HS-5 (cell line): ENCODE measurements at regions not wholly inside any gene's neighbourhood (a gene's known extent, or its start where the extent isn't known, plus 50 kb on each side); places are given as distances from the start of the nearest gene placed in this dataset.
A peak's percentile ranks its signal among the peaks of the same experiment; 100 is the strongest.
"Not testable (repeated sequence)": the region's sequence is repeated elsewhere in the genome, so short reads cannot be mapped to it uniquely, and the experiment has no call there.

Source experiments
- DNase-seq: peaks from one replicate; pipeline ENCODE4 v3.0.0-alpha.2; 2012; ENCODE audit warnings: low read depth

- no peak for DNase-seq
Measured at GRCh38 chr18:1296237-1296636, 391.6 kb downstream of the ADCYAP1 start.

- DNase-seq = no peak
Measured at GRCh38 chr18:1302861-1303260, 398.2 kb downstream of the ADCYAP1 start.

GRCh38 chr18:1304392-1304992 lies 399.8 kb downstream of the ADCYAP1 start:
- DNase-seq = no peak

- no peak for DNase-seq
Measured at GRCh38 chr18:1306641-1307040, 402.0 kb downstream of the ADCYAP1 start.

- DNase-seq = no peak
Measured at GRCh38 chr18:1308686-1309085, 404.0 kb downstream of the ADCYAP1 start.

- DNase-seq = no peak
Measured at GRCh38 chr18:1311376-1311775, 406.7 kb downstream of the ADCYAP1 start.

GRCh38 chr18:1335345-1335744 lies 430.7 kb downstream of the ADCYAP1 start:
- not testable (repeated sequence) for DNase-seq

- peak; percentile 33 for DNase-seq
Measured at GRCh38 chr18:1350931-1351450, 446.3 kb downstream of the ADCYAP1 start.

GRCh38 chr18:1353025-1353424 lies 448.4 kb downstream of the ADCYAP1 start:
- no peak for DNase-seq

GRCh38 chr18:1357724-1358123 lies 453.1 kb downstream of the ADCYAP1 start:
- DNase-seq = no peak

- DNase-seq = no peak
Measured at GRCh38 chr18:1361936-1362335, 457.3 kb downstream of the ADCYAP1 start.

GRCh38 chr18:1370552-1370951 lies 465.9 kb downstream of the ADCYAP1 start:
- no peak for DNase-seq

- no peak for DNase-seq
Measured at GRCh38 chr18:1371724-1372123, 467.1 kb downstream of the ADCYAP1 start.

- no peak for DNase-seq
Measured at GRCh38 chr18:1383465-1383864, 478.8 kb downstream of the ADCYAP1 start.

- not testable (repeated sequence) for DNase-seq
Measured at GRCh38 chr18:1388468-1388867, 483.8 kb downstream of the ADCYAP1 start.

GRCh38 chr18:1392046-1392445 lies 487.4 kb downstream of the ADCYAP1 start:
- DNase-seq = no peak

- no peak for DNase-seq
Measured at GRCh38 chr18:1392865-1393734, 488.4 kb downstream of the ADCYAP1 start.

- no peak for DNase-seq
Measured at GRCh38 chr18:1393929-1394328, 489.3 kb downstream of the ADCYAP1 start.

- DNase-seq = no peak
Measured at GRCh38 chr18:1394426-1394825, 489.8 kb downstream of the ADCYAP1 start.

- no peak for DNase-seq
Measured at GRCh38 chr18:1394966-1395365, 490.3 kb downstream of the ADCYAP1 start.

- DNase-seq = no peak
Measured at GRCh38 chr18:1408376-1408775, 503.7 kb downstream of the ADCYAP1 start.

- peak; percentile 13 for DNase-seq
Measured at GRCh38 chr18:1412655-1413322, 508.1 kb downstream of the ADCYAP1 start.

GRCh38 chr18:1413323-1413675 lies 508.6 kb downstream of the ADCYAP1 start:
- DNase-seq = no peak
